ENCODE measurements at regions not wholly inside any gene's neighbourhood (a gene's known extent, or its start where the extent isn't known, plus 50 kb on each side); places are given as distances from the start of the nearest gene placed in this dataset.
A peak's percentile ranks its signal among the peaks of the same experiment; 100 is the strongest.

- Histone ChIP-seq H2AK5ac (ENCODE audit: insufficient read length, low read length) (no peak overlapping the region), H3K23ac (ENCODE audit: insufficient read length, low read depth, low read length) (no peak overlapping the region), H3K79me1 (ENCODE audit: insufficient read depth, low read depth, low read length, poor library complexity, severe bottlenecking) (peaks cover 3% of the 10 kb centered on the region), H2BK120ac (ENCODE audit: low read depth, low read length, poor library complexity, severe bottlenecking) (no peak overlapping the region), H3K4me2 (ENCODE audit: insufficient read depth, insufficient read length, low read length) (peak overlapping the region; percentile 55), H3K27me3 (ENCODE audit: insufficient read depth, low read length) (no peaks in the 10 kb centered on the region), H2AFZ (ENCODE audit: low read length) (no peak overlapping the region), H3K4me1 (ENCODE audit: insufficient read depth, low read length) (peaks cover 29% of the 10 kb centered on the region; the same call in 1 of the 2 replicates), H3K79me2 (ENCODE audit: insufficient read depth, low read length) (peaks cover 34% of the 10 kb centered on the region), H4K20me1 (ENCODE audit: control insufficient read depth, insufficient read depth, insufficient read length) (no peaks in the 10 kb centered on the region), H4K91ac (ENCODE audit: insufficient read length, low read depth, low read length) (no peak overlapping the region), H3T11ph (ENCODE audit: low read length) (no peak overlapping the region), H3K9ac (ENCODE audit: extremely low read depth, insufficient read length, low read length) (peak overlapping the region; percentile 25), H2BK12ac (ENCODE audit: insufficient read length, low read depth, low read length) (no peak overlapping the region), H3K18ac (ENCODE audit: insufficient read length, low read depth, low read length) (no peak overlapping the region), H3K4ac (ENCODE audit: low read depth, low read length) (no peak overlapping the region), H3K27ac (ENCODE audit: insufficient read length, low read depth, low read length) (peak overlapping the region; percentile 79), H3K23me2 (ENCODE audit: insufficient read length, low read depth, low read length, poor library complexity, severe bottlenecking) (no peaks in the 10 kb centered on the region), H3K9me3 (ENCODE audit: control insufficient read depth, low read depth, low read length) (no peaks in the 10 kb centered on the region), H4K5ac (ENCODE audit: insufficient read length, low read depth, low read length) (no peak overlapping the region), H2BK20ac (ENCODE audit: low read depth, low read length, poor library complexity, severe bottlenecking) (no peak overlapping the region), H3K56ac (ENCODE audit: insufficient read length, low read depth, low read length) (no peak overlapping the region), H2BK5ac (ENCODE audit: insufficient read length, low read length) (no peak overlapping the region), H3K14ac (ENCODE audit: insufficient read depth, low read length) (no peak overlapping the region), H2BK15ac (ENCODE audit: low read depth, low read length) (no peak overlapping the region), H4K8ac (replicated peaks; ENCODE audit: insufficient read length, low read depth, low read length) (no peak overlapping the region)
- Mint-ChIP-seq H3K4me1 (peaks cover 75 to 78% of the 10 kb centered on the region in 2 experiments), H3K27me3 (ENCODE audit: low read depth) (no peaks in the 10 kb centered on the region), H3K9me3 (no peaks in the 10 kb centered on the region), H3K27ac (peak overlapping the region; percentile 11 to 99 (median 97)), H3K36me3 (ENCODE audit: insufficient read depth in 1 of 3, low read depth in 3 of 3) (peaks cover 0 to 4% (median under 1%) of the 10 kb centered on the region in 3 experiments; a peak in 3 of 7 replicates), H3K4me3 (peak overlapping the region; percentile 1 to 71)
- no CpG with 5 or more reads among the region's 5 CpGs for WGBS (ENCODE audit: extremely low coverage, insufficient read length, low lambda C conversion rate)
- DNase-seq: no peak
- TF ChIP-seq, protein P1, sequence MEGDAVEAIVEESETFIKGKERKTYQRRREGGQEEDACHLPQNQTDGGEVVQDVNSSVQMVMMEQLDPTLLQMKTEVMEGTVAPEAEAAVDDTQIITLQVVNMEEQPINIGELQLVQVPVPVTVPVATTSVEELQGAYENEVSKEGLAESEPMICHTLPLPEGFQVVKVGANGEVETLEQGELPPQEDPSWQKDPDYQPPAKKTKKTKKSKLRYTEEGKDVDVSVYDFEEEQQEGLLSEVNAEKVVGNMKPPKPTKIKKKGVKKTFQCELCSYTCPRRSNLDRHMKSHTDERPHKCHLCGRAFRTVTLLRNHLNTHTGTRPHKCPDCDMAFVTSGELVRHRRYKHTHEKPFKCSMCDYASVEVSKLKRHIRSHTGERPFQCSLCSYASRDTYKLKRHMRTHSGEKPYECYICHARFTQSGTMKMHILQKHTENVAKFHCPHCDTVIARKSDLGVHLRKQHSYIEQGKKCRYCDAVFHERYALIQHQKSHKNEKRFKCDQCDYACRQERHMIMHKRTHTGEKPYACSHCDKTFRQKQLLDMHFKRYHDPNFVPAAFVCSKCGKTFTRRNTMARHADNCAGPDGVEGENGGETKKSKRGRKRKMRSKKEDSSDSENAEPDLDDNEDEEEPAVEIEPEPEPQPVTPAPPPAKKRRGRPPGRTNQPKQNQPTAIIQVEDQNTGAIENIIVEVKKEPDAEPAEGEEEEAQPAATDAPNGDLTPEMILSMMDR (conservative IDR thresholded peaks at IDR 0.05): no peak
Measured at GRCh38 chr6:21739838-21740237, 146.3 kb downstream of the SOX4 start.
